ENCODE measurements at regions not wholly inside any gene's neighbourhood (a gene's known extent, or its start where the extent isn't known, plus 50 kb on each side); places are given as distances from the start of the nearest gene placed in this dataset.

DNA sequence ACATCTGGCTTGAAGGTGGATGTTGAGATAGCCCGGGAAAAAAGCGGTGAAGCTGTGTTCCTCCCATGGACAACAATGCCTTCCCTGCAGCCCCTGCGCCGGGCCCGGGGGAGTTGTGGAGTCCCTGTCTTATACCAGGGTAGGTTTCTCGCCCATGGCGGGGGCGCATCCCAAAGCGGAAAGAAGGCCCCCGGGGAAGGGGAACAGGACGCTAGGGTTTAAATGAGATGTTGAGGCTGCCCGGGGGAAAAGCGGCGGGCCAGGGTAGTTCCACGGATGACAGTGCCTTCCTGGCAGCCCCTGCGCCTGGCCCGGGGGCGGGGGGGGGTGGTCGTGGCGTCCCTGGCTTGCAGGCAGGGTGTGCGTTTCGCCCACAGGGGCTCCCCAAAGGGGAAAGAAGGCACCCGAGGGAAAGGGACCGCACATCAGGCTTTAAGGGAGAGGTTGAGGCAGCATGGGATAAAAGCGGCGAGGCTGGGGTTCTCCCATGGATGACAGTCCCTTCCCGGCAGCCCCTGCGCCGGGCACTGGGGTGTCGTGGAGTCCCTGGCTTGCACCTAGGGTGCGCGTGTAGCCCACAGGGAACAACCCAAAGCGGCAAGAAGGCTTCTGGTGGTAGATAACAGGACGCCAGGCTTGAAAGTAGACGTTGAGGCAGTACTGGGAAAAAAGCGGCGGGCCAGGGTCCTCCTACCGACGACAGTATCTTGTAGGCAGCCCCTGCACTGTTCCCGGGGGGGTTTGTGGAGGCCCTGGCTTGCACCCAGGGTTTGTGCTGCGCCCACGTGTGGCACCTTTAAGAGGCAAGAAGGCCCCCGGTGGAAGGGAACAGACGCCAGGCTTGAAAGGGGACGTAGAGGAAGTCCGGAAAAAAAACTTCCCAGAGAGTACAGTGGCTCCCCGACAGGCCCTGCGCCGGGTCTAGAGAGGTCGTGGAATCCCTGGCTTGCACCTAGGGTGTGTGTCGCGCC is 160.8 kb upstream of the ALG10B start:
- TF ChIP-seq, protein P1, sequence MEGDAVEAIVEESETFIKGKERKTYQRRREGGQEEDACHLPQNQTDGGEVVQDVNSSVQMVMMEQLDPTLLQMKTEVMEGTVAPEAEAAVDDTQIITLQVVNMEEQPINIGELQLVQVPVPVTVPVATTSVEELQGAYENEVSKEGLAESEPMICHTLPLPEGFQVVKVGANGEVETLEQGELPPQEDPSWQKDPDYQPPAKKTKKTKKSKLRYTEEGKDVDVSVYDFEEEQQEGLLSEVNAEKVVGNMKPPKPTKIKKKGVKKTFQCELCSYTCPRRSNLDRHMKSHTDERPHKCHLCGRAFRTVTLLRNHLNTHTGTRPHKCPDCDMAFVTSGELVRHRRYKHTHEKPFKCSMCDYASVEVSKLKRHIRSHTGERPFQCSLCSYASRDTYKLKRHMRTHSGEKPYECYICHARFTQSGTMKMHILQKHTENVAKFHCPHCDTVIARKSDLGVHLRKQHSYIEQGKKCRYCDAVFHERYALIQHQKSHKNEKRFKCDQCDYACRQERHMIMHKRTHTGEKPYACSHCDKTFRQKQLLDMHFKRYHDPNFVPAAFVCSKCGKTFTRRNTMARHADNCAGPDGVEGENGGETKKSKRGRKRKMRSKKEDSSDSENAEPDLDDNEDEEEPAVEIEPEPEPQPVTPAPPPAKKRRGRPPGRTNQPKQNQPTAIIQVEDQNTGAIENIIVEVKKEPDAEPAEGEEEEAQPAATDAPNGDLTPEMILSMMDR (IDR thresholded peaks at IDR 0.05), result no peak
- TF ChIP-seq POLR2AphosphoS5 (IDR thresholded peaks at IDR 0.05) (no peak), EP300 (IDR thresholded peaks at IDR 0.05; ENCODE audit: low read depth) (no peak), POLR2A (IDR thresholded peaks at IDR 0.05) (no peak)
- 80 to 90% methylated on average over 4 to 52 of the region's 52 CpGs for WGBS, 2 donors (ENCODE audit: low coverage in 1 of 2)
- Histone ChIP-seq H3K27ac (no peak overlapping the region), H3K27me3 (no peaks in the 10 kb centered on the region), H3K4me1 (no peaks in the 10 kb centered on the region), H3K9me3 (no peaks in the 10 kb centered on the region), H3K4me3 (no peak overlapping the region), H3K36me3 (no peaks in the 10 kb centered on the region)
- in situ Hi-C loops (cut with MboI; ENCODE audit: low pct_ligation_motif_present in 1 of 4, low pct_unique_long_range_greater_than_20kb in 1 of 4, low sequenced_read_pairs in 3 of 4) (no loop called here), intact Hi-C loops (cut with DNase I; ENCODE audit: low total_unique reads) (no loop called here)
- DNase-seq, result no peak

DNA sequence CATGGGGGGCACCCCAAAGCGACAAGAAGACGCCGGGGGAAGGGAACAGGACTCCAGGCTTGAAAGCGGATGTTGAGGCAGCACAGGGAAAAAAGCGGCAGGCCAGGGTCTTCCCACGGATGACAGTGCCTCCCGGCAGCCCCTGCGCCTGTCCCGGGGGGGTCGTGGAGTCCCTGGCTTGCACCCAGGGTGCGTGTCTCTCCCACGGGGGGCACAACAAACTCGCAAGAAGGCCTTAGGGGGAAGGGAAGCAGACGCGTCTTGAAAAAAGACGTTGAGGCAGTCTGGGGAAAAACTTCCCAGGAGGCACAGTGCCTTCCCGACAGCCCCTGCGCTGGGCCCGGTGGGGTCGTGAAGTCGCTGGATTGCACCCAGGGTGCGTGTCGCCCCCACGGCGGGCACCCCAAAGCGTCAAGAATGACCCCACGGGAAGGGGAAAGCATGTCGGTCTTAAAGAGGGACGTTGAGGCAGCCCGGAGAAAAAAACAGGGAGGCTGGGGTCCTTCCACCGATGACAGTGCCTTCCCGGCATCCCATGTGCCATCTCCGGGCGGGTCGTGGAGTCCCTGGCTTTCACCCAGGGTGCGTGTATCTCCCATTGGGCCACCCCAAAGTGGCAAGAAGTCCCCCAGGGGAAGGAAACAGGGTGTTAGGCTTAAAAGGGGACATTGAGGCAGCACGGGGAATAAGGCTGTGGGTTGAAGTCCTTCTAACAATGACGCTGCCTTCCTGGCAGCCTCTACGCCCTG is 159.9 kb upstream of the ALG10B start:
- Histone ChIP-seq H3K27ac (no peak overlapping the region), H3K4me1 (no peaks in the 10 kb centered on the region), H3K4me3 (no peak overlapping the region), H3K9me3 (no peaks in the 10 kb centered on the region), H3K27me3 (no peaks in the 10 kb centered on the region), H3K36me3 (no peaks in the 10 kb centered on the region)
- whole genome bisulfite sequencing, 2 donors (ENCODE audit: low coverage in 1 of 2), result 89 to 90% methylated on average over 6 to 39 of the region's 39 CpGs
- in situ Hi-C loops (cut with MboI; ENCODE audit: low pct_ligation_motif_present in 1 of 4, low pct_unique_long_range_greater_than_20kb in 1 of 4, low sequenced_read_pairs in 3 of 4) (no loop called here), intact Hi-C loops (cut with DNase I; ENCODE audit: low total_unique reads) (no loop called here)
- no peak for DNase-seq
- TF ChIP-seq, protein P1 (IDR thresholded peaks at IDR 0.05), result no peak
- no peak for TF ChIP-seq EP300 (IDR thresholded peaks at IDR 0.05; ENCODE audit: low read depth)

DNA sequence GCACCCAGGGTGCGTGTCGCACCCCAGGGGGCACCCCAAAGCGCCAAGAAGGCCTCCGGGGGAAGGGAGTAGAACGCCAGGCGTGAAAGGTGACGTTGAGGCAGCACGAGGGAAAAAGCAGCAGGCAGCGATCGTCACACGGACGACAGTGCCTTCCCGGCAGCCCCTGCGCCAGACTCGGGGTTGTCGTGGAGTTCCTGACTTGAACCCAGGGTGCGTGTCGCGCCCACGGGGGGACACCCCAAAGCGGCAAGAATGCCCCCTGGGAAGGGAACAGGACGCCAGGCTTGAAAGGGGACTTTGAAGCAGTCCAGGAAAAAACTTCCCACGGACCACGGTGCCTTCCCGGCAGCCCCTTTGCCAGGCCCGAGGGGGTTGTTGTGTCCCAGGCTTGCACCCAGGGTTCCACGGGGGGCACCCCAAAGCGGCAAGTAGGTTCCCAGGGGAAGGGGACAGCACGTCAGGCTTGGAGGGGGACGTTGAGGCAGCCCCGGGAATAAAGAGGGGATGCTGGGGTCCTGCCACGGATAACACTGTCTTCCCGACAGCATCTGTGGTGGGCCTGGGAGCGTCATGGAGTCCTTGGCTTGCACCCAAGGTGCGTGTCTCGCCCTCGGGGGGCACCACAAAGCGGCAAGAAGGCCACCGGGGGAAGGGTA is 159.2 kb upstream of the ALG10B start:
- no peak overlapping the region for H3K4me3 ChIP-seq
- no peak overlapping the region for H3K27ac ChIP-seq
- TF ChIP-seq, protein P1 (IDR thresholded peaks at IDR 0.05), result no peak
- TF ChIP-seq POLR2A (IDR thresholded peaks at IDR 0.05) (no peak), POLR2AphosphoS5 (IDR thresholded peaks at IDR 0.05) (no peak), EP300 (IDR thresholded peaks at IDR 0.05; ENCODE audit: low read depth) (no peak)
- H3K27me3 ChIP-seq, result no peaks in the 10 kb centered on the region
- H3K4me1 ChIP-seq, result no peaks in the 10 kb centered on the region
- no peaks in the 10 kb centered on the region for H3K9me3 ChIP-seq
- no peaks in the 10 kb centered on the region for H3K36me3 ChIP-seq
- intact Hi-C loops (cut with DNase I; ENCODE audit: low total_unique reads) (no loop called here), in situ Hi-C loops (cut with MboI; ENCODE audit: low pct_ligation_motif_present in 1 of 4, low pct_unique_long_range_greater_than_20kb in 1 of 4, low sequenced_read_pairs in 3 of 4) (no loop called here)
- 92% methylated on average over 39 of the region's 39 CpGs; no CpG with 5 or more reads in 1 of the 2 donors for WGBS, 2 donors (ENCODE audit: low coverage in 1 of 2)
- DNase-seq, result no peak

DNA sequence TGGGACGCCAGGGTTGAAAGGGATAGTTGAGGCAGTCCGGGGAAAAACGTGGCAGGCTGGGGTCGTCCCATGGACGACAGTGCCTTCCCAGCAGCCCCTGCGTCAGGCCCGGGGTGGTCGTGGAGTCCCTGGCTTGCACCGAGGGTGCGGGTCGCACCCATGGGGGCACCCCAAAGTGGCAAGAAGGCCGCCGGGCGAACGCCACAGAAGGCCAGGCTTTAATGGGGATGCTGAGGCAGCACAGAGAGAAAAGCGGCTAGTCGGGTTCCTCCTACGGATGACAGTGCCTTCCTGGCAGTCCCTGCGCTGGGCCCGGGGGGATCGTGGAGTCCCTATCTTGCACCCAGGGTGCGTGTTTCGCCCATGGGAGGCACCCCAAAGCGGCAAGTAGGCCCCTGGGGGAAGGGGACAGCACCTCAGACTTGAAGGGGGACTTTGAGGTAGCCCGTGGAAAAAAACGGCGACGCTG is 158.6 kb upstream of the ALG10B start:
- in situ Hi-C loops (cut with MboI; ENCODE audit: low pct_ligation_motif_present in 1 of 4, low pct_unique_long_range_greater_than_20kb in 1 of 4, low sequenced_read_pairs in 3 of 4), result no loop called here
- 92 to 100% methylated on average over 2 to 28 of the region's 28 CpGs for WGBS, 2 donors (ENCODE audit: low coverage in 1 of 2)
- Histone ChIP-seq H3K36me3 (no peaks in the 10 kb centered on the region), H3K27me3 (no peaks in the 10 kb centered on the region), H3K4me3 (no peak overlapping the region), H3K27ac (no peak overlapping the region), H3K4me1 (no peaks in the 10 kb centered on the region), H3K9me3 (no peaks in the 10 kb centered on the region)
- intact Hi-C loops (cut with DNase I; ENCODE audit: low total_unique reads), result no loop called here
- DNase-seq, result no peak
- TF ChIP-seq EP300 (IDR thresholded peaks at IDR 0.05; ENCODE audit: low read depth) (no peak), POLR2A (IDR thresholded peaks at IDR 0.05) (no peak), POLR2AphosphoS5 (IDR thresholded peaks at IDR 0.05) (no peak)
- TF ChIP-seq, protein P1 (IDR thresholded peaks at IDR 0.05), result no peak

All from transverse colon (tissue), 4 donors.